Kidney (tissue), 13 donors: ENCODE measurements at regions not wholly inside any gene's neighbourhood (a gene's known extent, or its start where the extent isn't known, plus 50 kb on each side); places are given as distances from the start of the nearest gene placed in this dataset.
"Not testable (repeated sequence)": the region's sequence is repeated elsewhere in the genome, so short reads cannot be mapped to it uniquely, and the experiment has no call there.

Experiments used
- DNase-seq, 5 donors: peaks; one replicate each; pipeline ENCODE4 v3.0.0-alpha.2; 2013 to 2020
- FAIRE-seq: peaks from 2 replicates; lab custom pipeline; 2012; peaks lifted over from hg19 to GRCh38; lab: Jason Lieb, UNC
- H3K27ac ChIP-seq, 2 donors: one replicate each; pipeline ENCODE4 v1.7.0; 2013; ENCODE audit warnings: low read depth in 2 of 2, low read length in 2 of 2, inconsistent platforms in 1 of 2
- H3K27me3 ChIP-seq: one replicate; pipeline ENCODE4 v1.7.1; 2013; ENCODE audit warnings: low read length, inconsistent platforms; ENCODE audit not compliant: control insufficient read depth, insufficient read depth
- H3K36me3 ChIP-seq, 3 donors: one replicate each; pipeline versions ENCODE4 v1.7.0 to v1.7.1; 2013; ENCODE audit warnings: low read length in 3 of 3, control low read depth in 1 of 3, inconsistent platforms in 1 of 3; ENCODE audit not compliant: insufficient read depth in 3 of 3, control insufficient read depth in 2 of 3
- H3K4me1 ChIP-seq, 3 donors: one replicate each; pipeline versions ENCODE4 v1.7.0 to v1.7.1; 2013; ENCODE audit warnings: low read length in 3 of 3, inconsistent platforms in 1 of 3, low read depth in 1 of 3; ENCODE audit not compliant: control insufficient read depth in 2 of 3, insufficient read depth in 2 of 3
- H3K4me3 ChIP-seq, 3 donors: one replicate each; pipeline versions ENCODE4 v1.7.0 to v1.8.1; 2013; ENCODE audit warnings: low read length in 3 of 3, control low read depth in 1 of 3, inconsistent platforms in 1 of 3
- H3K9ac ChIP-seq, 3 donors: one replicate each; pipeline versions ENCODE4 v1.7.0 to v1.7.1; 2013; ENCODE audit warnings: low read length in 3 of 3, control low read depth in 1 of 3, inconsistent platforms in 1 of 3
- H3K9me3 ChIP-seq, 3 donors: one replicate each; pipeline versions ENCODE4 v1.7.0 to v1.7.1; 2013; ENCODE audit warnings: low read length in 3 of 3, control low read depth in 1 of 3, inconsistent platforms in 1 of 3; ENCODE audit not compliant: control insufficient read depth in 2 of 3, insufficient read depth in 1 of 3
- CTCF ChIP-seq: IDR thresholded peaks from 3 replicates; pipeline ENCODE4 v1.5.1; 2012; ENCODE audit warnings: mild to moderate bottlenecking, moderate library complexity, borderline replicate concordance; ENCODE audit not compliant: insufficient read depth; ENCODE audit errors: extremely low read depth
- intact Hi-C: fragments of 100-400 bp; cut with DNase I; formaldehyde crosslinking; loops from one replicate; pipeline ENCODE4 v1.11.1; 2022
- donor health status: control.
- donor health status: control.
- donor health status: control.
- donor health status: control.
- donor health status: control.
- donor health status: DM: yes; HTN: yes; CAD: no.
- donor health status: Normal renal cell carcinoma (clear cell type).

- intact Hi-C loops: no loop called here
- FAIRE-seq: no peak
- H3K27ac ChIP-seq: no peak overlapping the region
Observed at GRCh38 chr6:8166156-8166555, 63.8 kb upstream of the EEF1E1 start.

GRCh38 chr6:8165008-8165407 is 62.7 kb upstream of the EEF1E1 start:
- H3K4me3 ChIP-seq, H3K4me1 ChIP-seq, intact Hi-C loops, DNase-seq, H3K27me3 ChIP-seq, FAIRE-seq, H3K9ac ChIP-seq, H3K27ac ChIP-seq, H3K9me3 ChIP-seq, H3K36me3 ChIP-seq: not testable (repeated sequence)

More at GRCh38 chr6:8166156-8166555, 63.8 kb upstream of the EEF1E1 start:
- no peak for DNase-seq
- no peak overlapping the region for H3K4me3 ChIP-seq
- no peaks in the 10 kb centered on the region for H3K27me3 ChIP-seq
- H3K4me1 ChIP-seq: no peaks in the 10 kb centered on the region
- no peaks in the 10 kb centered on the region for H3K36me3 ChIP-seq
- no peak for TF ChIP-seq CTCF
- H3K9me3 ChIP-seq: no peaks in the 10 kb centered on the region
- no peak overlapping the region for H3K9ac ChIP-seq

GRCh38 chr6:8164281-8164680 is 61.9 kb upstream of the EEF1E1 start:
- intact Hi-C loops, H3K27me3 ChIP-seq, H3K9me3 ChIP-seq, H3K4me1 ChIP-seq, H3K4me3 ChIP-seq, FAIRE-seq, H3K36me3 ChIP-seq, H3K27ac ChIP-seq, H3K9ac ChIP-seq, DNase-seq: not testable (repeated sequence)

GRCh38 chr6:8159966-8160365 is 57.6 kb upstream of the EEF1E1 start:
- H3K27me3 ChIP-seq: no peaks in the 10 kb centered on the region
- no peak for DNase-seq
- TF ChIP-seq CTCF: no peak
- H3K27ac ChIP-seq: no peak overlapping the region
- H3K4me1 ChIP-seq: no peaks in the 10 kb centered on the region
- H3K9me3 ChIP-seq: no peaks in the 10 kb centered on the region
- FAIRE-seq: no peak
- H3K4me3 ChIP-seq: no peak overlapping the region
- intact Hi-C loops: no loop called here
- no peaks in the 10 kb centered on the region for H3K36me3 ChIP-seq
- no peak overlapping the region for H3K9ac ChIP-seq

GRCh38 chr6:8157839-8158238 is 55.5 kb upstream of the EEF1E1 start:
- TF ChIP-seq CTCF: no peak
- Histone ChIP-seq H3K9ac (no peak overlapping the region), H3K36me3 (no peaks in the 10 kb centered on the region), H3K9me3 (no peaks in the 10 kb centered on the region), H3K4me1 (no peaks in the 10 kb centered on the region), H3K27ac (no peak overlapping the region), H3K4me3 (no peak overlapping the region), H3K27me3 (no peaks in the 10 kb centered on the region)
- intact Hi-C loops: no loop called here
- no peak for FAIRE-seq
- DNase-seq: no peak
